RWPE1 (cell line): ENCODE measurements at regions not wholly inside any gene's neighbourhood (a gene's known extent, or its start where the extent isn't known, plus 50 kb on each side); places are given as distances from the start of the nearest gene placed in this dataset.
"Not testable (repeated sequence)": the region's sequence is repeated elsewhere in the genome, so short reads cannot be mapped to it uniquely, and the experiment has no call there.

ENCODE experiments used
- CTCF ChIA-PET: fragments of 350-600 bp; sonication (Branson Sonifier 250); formaldehyde crosslinking; extraction: SDS; loops from one replicate; lab custom pipeline; 2021; lab: Yijun Ruan, JAX
- POLR2A ChIA-PET: fragments of 400-600 bp; formaldehyde crosslinking; extraction: SDS; loops from one replicate; lab custom pipeline; 2020; ENCODE audit warnings: antibody characterized with exemption; ENCODE audit not compliant: low non-redundant PET; lab: Yijun Ruan, JAX
- DNase-seq: peaks from one replicate; pipeline ENCODE4 v3.0.0; 2012; ENCODE audit warnings: low spot score
- H3K27ac ChIP-seq: fragments of 450-650 bp; 2 replicates; pipeline ENCODE4 v1.5.1; 2017
- CTCF ChIP-seq: fragments of 450-650 bp; conservative IDR thresholded peaks from 2 replicates; pipeline ENCODE4 v1.5.1; 2017; ENCODE audit warnings: low read depth, mild to moderate bottlenecking

- DNase-seq = no peak
- ChIA-PET POLR2A (no interaction called here), CTCF (no interaction called here)
- no peak overlapping the region for H3K27ac ChIP-seq
- no peak for TF ChIP-seq CTCF
Measured at GRCh38 chr6:141874930-141875602, 257.7 kb upstream of the GJE1 start.

DNA sequence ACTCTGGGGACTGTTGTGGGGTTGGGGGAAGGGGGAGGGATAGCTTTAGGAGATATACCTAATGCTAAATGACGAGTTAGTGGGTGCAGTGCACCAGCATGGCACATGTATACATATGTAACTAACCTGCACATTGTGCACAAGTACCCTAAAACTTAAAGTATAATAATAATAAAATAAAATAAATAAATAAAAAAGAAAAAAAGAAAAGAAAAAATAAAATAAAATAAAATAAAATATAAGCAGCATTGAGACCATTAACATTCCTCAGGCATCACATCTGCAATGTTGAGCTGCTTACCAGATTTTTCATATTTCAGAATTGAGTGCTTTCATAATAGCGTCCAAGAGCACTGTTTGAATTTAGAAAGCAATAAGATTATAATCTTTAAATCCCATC, 263.2 kb upstream of the GJE1 start:
- POLR2A ChIA-PET, DNase-seq, CTCF ChIA-PET, H3K27ac ChIP-seq: not testable (repeated sequence)

GRCh38 chr6:141867767-141868166, 265.0 kb upstream of the GJE1 start:
- TF ChIP-seq CTCF = no peak
- CTCF ChIA-PET = no interaction called here
- POLR2A ChIA-PET = no interaction called here
- DNase-seq = no peak
- H3K27ac ChIP-seq = no peak overlapping the region

DNA sequence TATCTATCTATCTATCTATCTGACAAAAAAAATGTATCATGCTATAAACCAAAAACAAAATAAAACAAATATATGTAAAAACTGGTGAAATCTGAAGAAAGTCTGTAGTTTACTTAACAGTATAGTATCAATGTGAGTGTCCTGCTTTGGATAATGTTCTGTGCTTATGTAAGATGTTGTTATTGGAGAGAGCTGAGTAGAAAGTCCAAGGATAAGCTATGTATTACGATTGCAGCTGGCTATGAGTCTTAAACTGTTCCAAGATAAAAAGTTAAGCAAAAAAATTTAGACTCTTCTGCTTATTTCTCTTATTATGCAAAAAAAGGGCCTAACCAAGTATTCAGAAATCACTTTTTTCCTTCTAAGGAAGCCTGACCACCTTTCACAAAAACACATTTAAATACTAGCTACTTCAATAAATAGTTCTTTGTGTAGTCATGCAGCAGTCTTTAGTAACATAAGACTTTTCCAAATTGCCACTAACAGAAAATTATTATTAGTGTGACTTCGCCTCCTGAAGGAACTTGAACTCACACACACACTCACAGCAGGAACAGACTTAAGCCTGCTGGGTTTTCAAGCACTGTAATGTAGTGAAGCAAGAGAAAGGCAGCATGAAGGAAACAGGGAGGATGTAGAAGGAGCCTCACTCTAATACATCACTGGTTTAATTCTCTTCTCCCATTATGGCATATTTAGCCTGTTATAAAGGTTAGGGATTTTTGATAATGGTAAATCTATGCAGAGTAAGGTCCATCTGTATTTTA, 265.8 kb upstream of the GJE1 start:
- POLR2A ChIA-PET = no interaction called here
- TF ChIP-seq CTCF = no peak
- CTCF ChIA-PET = no interaction called here

DNA sequence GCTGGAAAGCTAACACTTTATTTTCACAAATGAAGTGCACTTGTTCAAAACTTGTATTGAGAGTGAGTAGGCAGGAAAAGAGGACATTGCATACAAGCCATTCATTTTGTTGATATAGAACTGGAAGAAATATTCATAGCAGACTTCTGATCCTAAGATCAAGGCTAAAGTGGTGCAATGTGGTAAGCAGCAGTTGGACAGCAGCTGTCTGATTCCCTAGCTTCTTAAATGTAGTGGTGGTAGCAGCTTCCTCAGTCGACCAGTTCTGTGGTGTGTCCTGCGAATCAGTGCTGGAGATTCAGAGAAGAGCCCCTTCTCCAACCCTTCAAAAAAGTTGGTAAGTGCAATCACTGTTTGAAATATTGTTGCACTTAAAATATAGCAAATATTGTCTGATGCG, 281.7 kb upstream of the GJE1 start:
- POLR2A ChIA-PET = no interaction called here
- no peak for DNase-seq
- H3K27ac ChIP-seq = no peak overlapping the region
- no peak for TF ChIP-seq CTCF
- CTCF ChIA-PET = interaction anchor here (0.7 kb wide), 1 partner anchor 169 kb away, joined by 3 read pairs; no protein-coding TSS in a partner anchor

More for the DNA sequence above, 265.8 kb upstream of the GJE1 start:
- no peak overlapping the region for H3K27ac ChIP-seq
- no peak for DNase-seq

GRCh38 chr6:141848029-141848890, 284.5 kb upstream of the GJE1 start:
- DNase-seq = no peak
- TF ChIP-seq CTCF = no peak
- H3K27ac ChIP-seq = no peak overlapping the region
- ChIA-PET CTCF (no interaction called here), POLR2A (no interaction called here)
